Hepatocyte (in vitro differentiated cells): ENCODE measurements at regions not wholly inside any gene's neighbourhood (a gene's known extent, or its start where the extent isn't known, plus 50 kb on each side); places are given as distances from the start of the nearest gene placed in this dataset.
"Not testable (repeated sequence)": the region's sequence is repeated elsewhere in the genome, so short reads cannot be mapped to it uniquely, and the experiment has no call there.

Experiments used
- CTCF ChIP-seq: fragments of 200-600 bp; sonication (generic); IDR thresholded peaks from 2 replicates; pipeline ENCODE4 v1.5.1; 2016; ENCODE audit warnings: antibody characterized with exemption, mild to moderate bottlenecking; ENCODE audit not compliant: poor library complexity
- EZH2 ChIP-seq: fragments of 200-600 bp; sonication (generic); IDR thresholded peaks from 2 replicates; pipeline ENCODE4 v1.6.1; 2016; ENCODE audit warnings: antibody characterized with exemption, mild to moderate bottlenecking, borderline replicate concordance

- not testable (repeated sequence) for TF ChIP-seq CTCF, EZH2
Observed at GRCh38 chr2:131663501-131663900, 135.8 kb downstream of the CCDC74A start.
